IMR-90 (cell line): ENCODE measurements at regions not wholly inside any gene's neighbourhood (a gene's known extent, or its start where the extent isn't known, plus 50 kb on each side); places are given as distances from the start of the nearest gene placed in this dataset.

ENCODE experiments used
- ATAC-seq: fragments of 200-7000 bp; cut with Tn5 transposase; 2 replicates; pipeline ENCODE4 v1.9.1; 2020; ENCODE audit warnings: low read depth, mild to moderate bottlenecking, moderate library complexity
- BruUV-seq: library from RNA; stranded (reverse); fragments of 400-500 nt; replicated peaks from 2 replicates; lab custom pipeline; 2021; lab: Mats Ljungman, UMichigan
- CTCF ChIA-PET: fragments of 300-600 bp; formaldehyde crosslinking; extraction: SDS; loops from one replicate; lab custom pipeline; 2021; ENCODE audit warnings: antibody characterized with exemption; lab: Yijun Ruan, JAX
- POLR2A ChIA-PET: fragments of 300-600 bp; sonication (Branson Sonifier 250); formaldehyde crosslinking; loops from one replicate; lab custom pipeline; 2022; ENCODE audit warnings: antibody characterized with exemption; ENCODE audit not compliant: unreplicated experiment; lab: Charles Lee
- DNase-seq: peaks from one replicate; pipeline ENCODE4 v3.0.0; 2013
- H2AFZ ChIP-seq: replicated peaks from 2 replicates; pipeline ENCODE3; 2013; ENCODE audit warnings: low read length, mild to moderate bottlenecking; ENCODE audit not compliant: poor library complexity
- H2AK5ac ChIP-seq: 2 replicates; pipeline ENCODE4 v1.6.1; 2013; ENCODE audit warnings: low read depth, low read length, inconsistent platforms
- H2AK9ac ChIP-seq: replicated peaks from 2 replicates; pipeline ENCODE3; 2013; ENCODE audit warnings: mild to moderate bottlenecking, low read depth, low read length, moderate library complexity; ENCODE audit not compliant: poor library complexity
- H2BK120ac ChIP-seq: 2 replicates; pipeline ENCODE4 v1.6.1; 2013; ENCODE audit warnings: low read depth, low read length, inconsistent platforms
- H2BK15ac ChIP-seq: 3 replicates; pipeline ENCODE4 v1.6.1; 2013; ENCODE audit warnings: low read depth, low read length, inconsistent platforms
- H2BK20ac ChIP-seq: 2 replicates; pipeline ENCODE4 v1.6.1; 2013; ENCODE audit warnings: low read depth, mild to moderate bottlenecking, inconsistent platforms, low read length, moderate library complexity
- H2BK5ac ChIP-seq: 2 replicates; pipeline ENCODE4 v1.6.1; 2013; ENCODE audit warnings: mild to moderate bottlenecking, low read depth, low read length, inconsistent platforms; ENCODE audit not compliant: poor library complexity, severe bottlenecking
- H3K14ac ChIP-seq: replicated peaks from 2 replicates; pipeline ENCODE4 v1.6.1; 2013; ENCODE audit warnings: low read depth, low read length, inconsistent platforms
- H3K18ac ChIP-seq: 2 replicates; pipeline ENCODE4 v1.6.1; 2013; ENCODE audit warnings: low read depth, low read length, control low read depth
- H3K23ac ChIP-seq: 2 replicates; pipeline ENCODE4 v1.6.1; 2013; ENCODE audit warnings: low read depth, low read length, inconsistent platforms
- H3K27ac ChIP-seq: 2 replicates; pipeline ENCODE4 v1.5.1; 2013; ENCODE audit warnings: mild to moderate bottlenecking, control low read depth, low read length; ENCODE audit not compliant: insufficient read depth
- H3K27me3 ChIP-seq: 2 replicates; pipeline ENCODE4 v1.6.1; 2013; ENCODE audit warnings: low read length; ENCODE audit not compliant: control insufficient read depth, insufficient read depth
- H3K36me3 ChIP-seq: 2 replicates; pipeline ENCODE4 v1.6.1; 2013; ENCODE audit warnings: low read length, mixed read lengths; ENCODE audit not compliant: control insufficient read depth, insufficient read depth
- H3K4ac ChIP-seq: 2 replicates; pipeline ENCODE4 v1.6.1; 2013; ENCODE audit warnings: low read depth, low read length, inconsistent platforms
- H3K4me1 ChIP-seq: 2 replicates; pipeline ENCODE4 v1.6.1; 2013; ENCODE audit warnings: low read length, mixed read lengths; ENCODE audit not compliant: control insufficient read depth, insufficient read depth
- H3K4me2 ChIP-seq: 2 replicates; pipeline ENCODE4 v1.6.1; 2013; ENCODE audit warnings: low read depth, mild to moderate bottlenecking, control low read depth, low read length, moderate library complexity
- H3K4me3 ChIP-seq: 2 replicates; pipeline ENCODE4 v1.5.1; 2013; ENCODE audit warnings: low read depth, mild to moderate bottlenecking, control low read depth, low read length, moderate library complexity; ENCODE audit not compliant: insufficient read depth
- H3K56ac ChIP-seq: 2 replicates; pipeline ENCODE4 v1.6.1; 2013; ENCODE audit warnings: low read length, inconsistent platforms; ENCODE audit not compliant: insufficient read depth; ENCODE audit errors: extremely low read depth
- H3K79me1 ChIP-seq, 2 experiments: 2 replicates each; pipeline ENCODE4 v1.6.1; 2013; ENCODE audit warnings: low read length in 2 of 2, inconsistent platforms in 1 of 2, low read depth in 1 of 2
- H3K9ac ChIP-seq: 2 replicates; pipeline ENCODE4 v1.6.1; 2013; ENCODE audit warnings: low read depth, low read length, control low read depth
- H3K9me1 ChIP-seq: 2 replicates; pipeline ENCODE4 v1.6.1; 2013; ENCODE audit warnings: low read length, inconsistent platforms; ENCODE audit not compliant: insufficient read depth
- H3K9me3 ChIP-seq: 2 replicates; pipeline ENCODE4 v1.6.1; 2013; ENCODE audit warnings: low read length; ENCODE audit not compliant: control insufficient read depth, insufficient read depth
- H4K20me1 ChIP-seq: 2 replicates; pipeline ENCODE4 v1.6.1; 2013; ENCODE audit warnings: low read length, inconsistent platforms; ENCODE audit not compliant: insufficient read depth
- H4K5ac ChIP-seq: 2 replicates; pipeline ENCODE4 v1.6.1; 2013; ENCODE audit warnings: mild to moderate bottlenecking, low read depth, low read length, control low read depth
- H4K8ac ChIP-seq, 2 experiments: 2 replicates each; pipeline ENCODE4 v1.6.1; 2013; ENCODE audit warnings: low read depth in 2 of 2, low read length in 2 of 2, control low read depth in 1 of 2, inconsistent platforms in 1 of 2
- H4K91ac ChIP-seq: 2 replicates; pipeline ENCODE4 v1.6.1; 2013; ENCODE audit warnings: low read depth, low read length, inconsistent platforms; ENCODE audit not compliant: insufficient read depth
- BHLHE40 ChIP-seq: fragments of 150-350 bp; IDR thresholded peaks from 2 replicates; pipeline ENCODE4 v1.6.1; 2016; ENCODE audit warnings: mild to moderate bottlenecking, low read depth, low read length
- CHD1 ChIP-seq: IDR thresholded peaks from 2 replicates; pipeline ENCODE4 v1.6.1; 2012; ENCODE audit warnings: low read depth, low read length, improper control_type of control experiment
- FOS ChIP-seq: fragments of 150-350 bp; IDR thresholded peaks from 2 replicates; pipeline ENCODE4 v1.6.1; 2016; ENCODE audit warnings: low read depth, low read length
- MAZ ChIP-seq: IDR thresholded peaks from 2 replicates; pipeline ENCODE4 v1.6.1; 2012; ENCODE audit warnings: low read depth, mild to moderate bottlenecking, low read length, improper control_type of control experiment, moderate library complexity, borderline replicate concordance
- MXI1 ChIP-seq: IDR thresholded peaks from 2 replicates; pipeline ENCODE4 v1.6.1; 2012; ENCODE audit warnings: low read depth, mild to moderate bottlenecking, low read length, moderate library complexity, borderline replicate concordance
- NFE2L2 ChIP-seq: fragments of 150-350 bp; IDR thresholded peaks from 2 replicates; pipeline ENCODE4 v1.6.1; 2016; ENCODE audit warnings: low read depth, mild to moderate bottlenecking, low read length
- POLR2A ChIP-seq: IDR thresholded peaks from 2 replicates; pipeline ENCODE4 v1.6.1; 2012; ENCODE audit warnings: mild to moderate bottlenecking, low read depth, low read length
- RAD21 ChIP-seq: IDR thresholded peaks from 2 replicates; pipeline ENCODE4 v1.6.1; 2012; ENCODE audit warnings: low read length, improper control_type of control experiment
- RCOR1 ChIP-seq: IDR thresholded peaks from 2 replicates; pipeline ENCODE4 v1.6.1; 2012; ENCODE audit warnings: mild to moderate bottlenecking, low read length, improper control_type of control experiment; ENCODE audit not compliant: insufficient replicate concordance
- RFX5 ChIP-seq: IDR thresholded peaks from 2 replicates; pipeline ENCODE4 v1.8.0; 2012; ENCODE audit warnings: low read depth, mild to moderate bottlenecking, low read length, moderate library complexity
- SMC3 ChIP-seq: fragments of 150-350 bp; IDR thresholded peaks from 2 replicates; pipeline ENCODE4 v1.6.1; 2016; ENCODE audit warnings: low read depth, mild to moderate bottlenecking, antibody characterized with exemption, low read length, moderate library complexity
- WGBS, 2 experiments: methylation state at CpG; one replicate each; pipeline versions ENCODE4 v1.1.5 to v1.1.7; 2013; ENCODE audit warnings: missing lambda C conversion rate in 2 of 2; ENCODE audit not compliant: insufficient read length in 1 of 2; ENCODE audit errors: extremely low coverage in 2 of 2; 5-methylcytosine and 5-hydroxymethylcytosine counted together
- dilution Hi-C: fragments of 300-500 bp; cut with HindIII; formaldehyde crosslinking; loops from one replicate; pipeline ENCODE4 v1.14.3; 2018; ENCODE audit warnings: low sequenced_read_pairs; ENCODE audit not compliant: unreplicated experiment
- in situ Hi-C: fragments of 300-500 bp; cut with MboI; formaldehyde crosslinking; loops from 3 replicates; pipeline ENCODE4 v1.14.3; 2019; ENCODE audit warnings: low sequenced_read_pairs, inconsistent platforms, mixed read lengths
- intact Hi-C: fragments of 100-400 bp; cut with micrococcal nuclease; formaldehyde crosslinking; loops from 2 replicates; pipeline ENCODE4 v1.10.0; 2022
- TF ChIP-seq, protein P1 (sequence below): conservative IDR thresholded peaks from 2 replicates; pipeline ENCODE4 v1.5.1; 2012; ENCODE audit warnings: mild to moderate bottlenecking, low read depth, low read length, improper control_type of control experiment
- TF ChIP-seq, protein P2 (sequence below): fragments of 150-350 bp; IDR thresholded peaks from 2 replicates; pipeline ENCODE4 v1.6.1; 2016; ENCODE audit warnings: low read depth, mild to moderate bottlenecking, low read length, moderate library complexity, borderline replicate concordance
- TF ChIP-seq, protein P3 (sequence below): fragments of 150-350 bp; IDR thresholded peaks from 2 replicates; pipeline ENCODE4 v1.6.1; 2017; ENCODE audit warnings: mild to moderate bottlenecking, antibody characterized with exemption, low read length, low read depth

DNA sequence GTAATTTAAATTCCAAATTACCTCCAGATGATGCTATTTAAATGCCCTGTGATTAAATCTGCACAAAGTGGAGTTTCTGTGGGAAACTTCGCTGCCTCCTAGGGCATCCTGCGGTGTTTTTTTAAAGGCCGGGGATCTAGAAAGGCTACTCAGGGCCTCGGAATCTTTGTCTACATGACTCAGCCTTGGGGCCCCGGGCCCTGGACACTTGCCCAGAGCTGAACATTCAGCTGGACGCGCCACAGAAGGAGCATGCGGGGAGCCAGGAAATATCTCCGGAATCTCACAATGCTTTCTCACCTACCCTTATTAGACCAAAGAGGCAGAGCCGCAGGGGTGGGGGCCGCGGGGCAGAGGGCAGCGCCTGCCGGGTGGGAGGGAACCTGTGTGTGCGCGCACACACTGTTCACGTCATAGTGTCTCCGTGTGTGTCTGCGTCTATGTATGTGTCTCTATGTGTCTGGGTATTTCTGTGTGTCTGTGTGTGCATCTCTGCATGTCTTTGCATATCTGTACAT lies 145.5 kb upstream of the TPM1 start:
- intact Hi-C loops: loop anchor here (1.0 to 10.0 kb wide), 4 partner anchors 32 to 146 kb away; partner anchors contain the start of gene TPM1
- Histone ChIP-seq H3K18ac (peak overlapping the region; percentile 96), H3K14ac (peak overlapping the region; percentile 95), H3K9ac (peak overlapping the region; percentile 38; the same call in 1 of the 2 replicates), H3K9me1 (peaks cover 24% of the 10 kb centered on the region), H3K9me3 (no peaks in the 10 kb centered on the region), H3K27ac (peak overlapping the region; percentile 78), H3K36me3 (no peaks in the 10 kb centered on the region), H2AK5ac (peak overlapping the region; percentile 85), H3K4me2 (peak overlapping the region; percentile 88), H3K27me3 (no peaks in the 10 kb centered on the region), H3K79me1 (peaks cover 0 to 9% of the 10 kb centered on the region in 2 experiments; a peak in 2 of 4 replicates), H3K4ac (peak overlapping the region; percentile 89), H3K56ac (peak overlapping the region; percentile 97; the same call in 1 of the 2 replicates), H3K4me1 (peaks cover 25% of the 10 kb centered on the region), H2BK20ac (peak overlapping the region; percentile 97), H4K91ac (peak overlapping the region; percentile 94), H3K4me3 (peak overlapping the region; percentile 18; the same call in 1 of the 2 replicates), H4K20me1 (no peaks in the 10 kb centered on the region; the same call in 1 of the 2 replicates), H2BK120ac (peak overlapping the region; percentile 95), H2AK9ac (peak overlapping the region; percentile 57), H2AFZ (peak overlapping the region; percentile 69), H4K8ac (peak overlapping the region; percentile 59 to 96), H4K5ac (peak overlapping the region; percentile 81), H3K23ac (peak overlapping the region; percentile 99), H2BK15ac (peak overlapping the region; percentile 55), H2BK5ac (peak overlapping the region; percentile 100)
- in situ Hi-C loops: loop anchor here (10.0 kb wide), 1 partner anchor 148 kb away; the partner anchor contains the start of gene TPM1
- ChIA-PET POLR2A (interaction anchor here (0.6 to 1.8 kb wide), 2 partner anchors 20 to 150 kb away, joined by 3 to 8 read pairs; no protein-coding TSS in a partner anchor), CTCF (interaction anchor here (1.0 kb wide), 1 partner anchor 25 kb away, joined by 3 read pairs; no protein-coding TSS in a partner anchor)
- no TSS peak for BruUV-seq
- peak; percentile 86 for ATAC-seq
- 0% methylated on average over 8 of the region's 19 CpGs; no CpG with 5 or more reads in 1 of the 2 experiments for WGBS, 2 experiments
- DNase-seq: peak; percentile 99
- dilution Hi-C loops: no loop called here
- TF ChIP-seq RFX5: no peak
- TF ChIP-seq SMC3: peak; percentile 25; the same call in 1 of the 2 replicates
- TF ChIP-seq, protein P1, sequence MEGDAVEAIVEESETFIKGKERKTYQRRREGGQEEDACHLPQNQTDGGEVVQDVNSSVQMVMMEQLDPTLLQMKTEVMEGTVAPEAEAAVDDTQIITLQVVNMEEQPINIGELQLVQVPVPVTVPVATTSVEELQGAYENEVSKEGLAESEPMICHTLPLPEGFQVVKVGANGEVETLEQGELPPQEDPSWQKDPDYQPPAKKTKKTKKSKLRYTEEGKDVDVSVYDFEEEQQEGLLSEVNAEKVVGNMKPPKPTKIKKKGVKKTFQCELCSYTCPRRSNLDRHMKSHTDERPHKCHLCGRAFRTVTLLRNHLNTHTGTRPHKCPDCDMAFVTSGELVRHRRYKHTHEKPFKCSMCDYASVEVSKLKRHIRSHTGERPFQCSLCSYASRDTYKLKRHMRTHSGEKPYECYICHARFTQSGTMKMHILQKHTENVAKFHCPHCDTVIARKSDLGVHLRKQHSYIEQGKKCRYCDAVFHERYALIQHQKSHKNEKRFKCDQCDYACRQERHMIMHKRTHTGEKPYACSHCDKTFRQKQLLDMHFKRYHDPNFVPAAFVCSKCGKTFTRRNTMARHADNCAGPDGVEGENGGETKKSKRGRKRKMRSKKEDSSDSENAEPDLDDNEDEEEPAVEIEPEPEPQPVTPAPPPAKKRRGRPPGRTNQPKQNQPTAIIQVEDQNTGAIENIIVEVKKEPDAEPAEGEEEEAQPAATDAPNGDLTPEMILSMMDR: no peak
- peak; percentile 96 for TF ChIP-seq FOS
- TF ChIP-seq NFE2L2: peak; percentile 68
- TF ChIP-seq, protein P2, sequence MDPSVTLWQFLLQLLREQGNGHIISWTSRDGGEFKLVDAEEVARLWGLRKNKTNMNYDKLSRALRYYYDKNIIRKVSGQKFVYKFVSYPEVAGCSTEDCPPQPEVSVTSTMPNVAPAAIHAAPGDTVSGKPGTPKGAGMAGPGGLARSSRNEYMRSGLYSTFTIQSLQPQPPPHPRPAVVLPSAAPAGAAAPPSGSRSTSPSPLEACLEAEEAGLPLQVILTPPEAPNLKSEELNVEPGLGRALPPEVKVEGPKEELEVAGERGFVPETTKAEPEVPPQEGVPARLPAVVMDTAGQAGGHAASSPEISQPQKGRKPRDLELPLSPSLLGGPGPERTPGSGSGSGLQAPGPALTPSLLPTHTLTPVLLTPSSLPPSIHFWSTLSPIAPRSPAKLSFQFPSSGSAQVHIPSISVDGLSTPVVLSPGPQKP: no peak
- peak; percentile 32; the same call in 1 of the 2 replicates for TF ChIP-seq RAD21
- no peak for TF ChIP-seq CHD1
- TF ChIP-seq POLR2A: no peak
- peak; percentile 72 for TF ChIP-seq RCOR1
- peak; percentile 51; the same call in 1 of the 2 replicates for TF ChIP-seq MXI1
- peak; percentile 80 for TF ChIP-seq BHLHE40
- peak; percentile 92 for TF ChIP-seq MAZ
- TF ChIP-seq, protein P3, sequence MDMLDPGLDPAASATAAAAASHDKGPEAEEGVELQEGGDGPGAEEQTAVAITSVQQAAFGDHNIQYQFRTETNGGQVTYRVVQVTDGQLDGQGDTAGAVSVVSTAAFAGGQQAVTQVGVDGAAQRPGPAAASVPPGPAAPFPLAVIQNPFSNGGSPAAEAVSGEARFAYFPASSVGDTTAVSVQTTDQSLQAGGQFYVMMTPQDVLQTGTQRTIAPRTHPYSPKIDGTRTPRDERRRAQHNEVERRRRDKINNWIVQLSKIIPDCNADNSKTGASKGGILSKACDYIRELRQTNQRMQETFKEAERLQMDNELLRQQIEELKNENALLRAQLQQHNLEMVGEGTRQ: no peak
